ENCODE measurements at regions not wholly inside any gene's neighbourhood (a gene's known extent, or its start where the extent isn't known, plus 50 kb on each side); places are given as distances from the start of the nearest gene placed in this dataset.

DNA sequence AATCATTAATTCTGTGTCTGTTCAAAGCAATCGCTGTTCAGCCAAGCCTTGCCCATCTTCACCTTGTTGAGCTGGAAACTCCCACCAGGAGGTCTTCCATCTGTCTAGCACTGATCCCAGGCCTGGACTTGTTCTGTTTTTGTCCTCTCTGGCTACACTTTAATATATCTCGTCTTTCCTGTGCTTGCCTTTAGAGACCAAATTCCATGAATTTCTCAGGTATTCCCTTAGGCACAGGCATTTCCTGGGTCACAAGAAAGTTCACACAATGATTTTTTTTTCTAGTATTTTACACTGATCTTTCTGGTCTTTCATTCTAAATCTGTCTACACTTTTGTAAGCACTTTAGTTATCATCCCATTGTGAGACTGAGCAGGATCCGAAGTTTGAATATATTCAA, 116.4 kb upstream of the CCND2 start:
- Histone ChIP-seq H3K4me3 (IDR thresholded peaks at IDR 0.05; ENCODE audit: insufficient read depth, low read depth, low read length) (no peak overlapping the region), H3K36me3 (ENCODE audit: insufficient read depth) (no peaks in the 10 kb centered on the region), H3K9ac (no peak overlapping the region), H3K79me2 (ENCODE audit: insufficient read depth, low read depth) (no peaks in the 10 kb centered on the region), H2AFZ (ENCODE audit: low read depth) (no peak overlapping the region), H3K4me1 (ENCODE audit: low read depth, poor library complexity, severe bottlenecking) (peaks cover 49% of the 10 kb centered on the region), H4K20me1 (ENCODE audit: insufficient read depth) (no peaks in the 10 kb centered on the region), H3K27ac (no peak overlapping the region), H3K27me3 (ENCODE audit: insufficient read depth, low read depth) (no peaks in the 10 kb centered on the region), H3K4me2 (no peak overlapping the region)
- TF ChIP-seq, protein P1, sequence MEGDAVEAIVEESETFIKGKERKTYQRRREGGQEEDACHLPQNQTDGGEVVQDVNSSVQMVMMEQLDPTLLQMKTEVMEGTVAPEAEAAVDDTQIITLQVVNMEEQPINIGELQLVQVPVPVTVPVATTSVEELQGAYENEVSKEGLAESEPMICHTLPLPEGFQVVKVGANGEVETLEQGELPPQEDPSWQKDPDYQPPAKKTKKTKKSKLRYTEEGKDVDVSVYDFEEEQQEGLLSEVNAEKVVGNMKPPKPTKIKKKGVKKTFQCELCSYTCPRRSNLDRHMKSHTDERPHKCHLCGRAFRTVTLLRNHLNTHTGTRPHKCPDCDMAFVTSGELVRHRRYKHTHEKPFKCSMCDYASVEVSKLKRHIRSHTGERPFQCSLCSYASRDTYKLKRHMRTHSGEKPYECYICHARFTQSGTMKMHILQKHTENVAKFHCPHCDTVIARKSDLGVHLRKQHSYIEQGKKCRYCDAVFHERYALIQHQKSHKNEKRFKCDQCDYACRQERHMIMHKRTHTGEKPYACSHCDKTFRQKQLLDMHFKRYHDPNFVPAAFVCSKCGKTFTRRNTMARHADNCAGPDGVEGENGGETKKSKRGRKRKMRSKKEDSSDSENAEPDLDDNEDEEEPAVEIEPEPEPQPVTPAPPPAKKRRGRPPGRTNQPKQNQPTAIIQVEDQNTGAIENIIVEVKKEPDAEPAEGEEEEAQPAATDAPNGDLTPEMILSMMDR (conservative IDR thresholded peaks at IDR 0.05; ENCODE audit: low read depth, low read length), result no peak

DNA sequence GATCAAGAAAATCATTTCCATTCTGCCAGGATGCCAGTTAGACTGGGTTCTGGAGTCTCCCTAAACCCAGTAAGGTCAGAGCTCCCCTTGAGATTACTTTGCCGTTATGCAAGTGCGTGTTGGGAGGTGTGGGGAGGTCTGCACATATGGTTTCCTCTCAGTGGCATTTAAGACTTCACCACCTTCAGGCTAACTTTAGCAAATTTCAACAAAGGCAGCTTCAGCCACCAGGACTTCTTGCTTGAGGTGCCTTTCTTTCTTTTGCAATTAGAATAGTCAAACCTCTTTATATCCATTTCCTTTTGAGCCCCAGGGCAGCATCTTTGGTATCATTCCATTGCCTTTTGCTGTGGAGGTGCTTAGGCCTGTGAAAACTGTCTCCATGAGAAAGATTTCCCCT, 117.2 kb upstream of the CCND2 start:
- no peak overlapping the region for H3K27ac ChIP-seq
- no peak overlapping the region for H3K9ac ChIP-seq
- no peak overlapping the region for H3K4me3 ChIP-seq (IDR thresholded peaks at IDR 0.05; ENCODE audit: insufficient read depth, low read depth, low read length)
- no peaks in the 10 kb centered on the region for H3K79me2 ChIP-seq (ENCODE audit: insufficient read depth, low read depth)
- no peak overlapping the region for H3K4me2 ChIP-seq
- H3K36me3 ChIP-seq (ENCODE audit: insufficient read depth), result no peaks in the 10 kb centered on the region
- TF ChIP-seq, protein P1 (conservative IDR thresholded peaks at IDR 0.05; ENCODE audit: low read depth, low read length), result no peak
- no peaks in the 10 kb centered on the region for H4K20me1 ChIP-seq (ENCODE audit: insufficient read depth)
- H2AFZ ChIP-seq (ENCODE audit: low read depth), result no peak overlapping the region
- H3K4me1 ChIP-seq (ENCODE audit: low read depth, poor library complexity, severe bottlenecking), result peaks cover 57% of the 10 kb centered on the region
- H3K27me3 ChIP-seq (ENCODE audit: insufficient read depth, low read depth), result no peaks in the 10 kb centered on the region

DNA sequence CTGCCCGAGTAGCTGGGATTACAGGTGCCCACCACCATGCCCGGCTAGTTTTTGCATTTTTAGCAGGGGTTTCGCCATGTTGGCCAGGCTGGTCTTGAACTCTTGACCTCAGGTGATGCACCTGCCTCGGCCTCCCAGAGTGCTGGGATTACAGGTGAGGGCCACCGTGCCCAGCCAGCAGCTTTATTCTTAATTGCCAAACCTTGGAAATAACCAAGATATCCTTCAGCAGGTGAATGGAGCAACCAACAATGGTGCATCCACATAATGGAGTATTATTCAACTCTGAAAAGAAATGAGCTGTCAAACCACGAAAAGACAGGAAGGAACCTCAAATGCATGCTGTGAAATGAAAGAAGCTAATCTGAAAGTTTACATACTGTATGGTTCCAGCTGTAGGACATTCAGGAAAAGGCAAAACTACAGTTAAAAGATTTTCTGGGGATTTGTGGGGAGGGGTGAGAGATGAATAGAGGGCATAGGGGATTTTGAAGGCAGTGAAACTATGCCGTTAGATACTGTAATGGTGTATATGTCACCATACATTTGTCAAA, 118.8 kb upstream of the CCND2 start:
- Histone ChIP-seq H3K27ac (0 out of 2 replicates have a peak overlapping the region, but pooled peaks have one; percentile 96), H3K4me2 (0 out of 2 replicates have a peak overlapping the region, but pooled peaks have one; percentile 21), H3K79me2 (ENCODE audit: insufficient read depth, low read depth) (no peaks in the 10 kb centered on the region)

DNA sequence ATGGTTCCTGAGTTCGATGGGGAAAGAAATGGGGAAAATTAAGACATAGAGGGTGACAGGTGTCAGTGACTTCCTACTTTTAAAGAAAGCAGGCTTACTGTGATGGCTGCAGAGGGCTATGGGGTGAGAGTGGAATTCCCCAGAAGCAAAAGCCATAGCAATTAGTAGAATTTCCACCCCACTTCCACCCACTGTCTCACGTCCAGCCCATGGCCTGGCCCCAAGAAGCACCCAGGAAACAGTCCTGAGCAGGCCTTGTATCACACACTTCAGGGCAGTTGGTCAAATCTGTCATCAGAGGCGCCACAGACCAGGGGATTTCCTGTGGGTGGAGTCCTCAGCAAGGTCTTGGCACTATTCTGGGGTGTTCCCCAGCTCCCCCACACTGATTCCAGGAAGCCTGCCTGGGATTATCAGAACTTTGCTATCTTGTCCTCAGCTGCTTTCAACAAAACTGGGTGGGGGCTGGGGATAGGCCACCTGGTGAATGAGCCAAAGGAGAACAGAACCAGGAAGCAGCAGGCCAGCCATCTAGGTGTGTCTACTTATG, 120.1 kb upstream of the CCND2 start:
- Histone ChIP-seq H3K4me1 (ENCODE audit: low read depth, poor library complexity, severe bottlenecking) (peaks cover 78% of the 10 kb centered on the region), H3K9ac (peak overlapping the region; percentile 47; the same call in 1 of the 2 replicates), H3K4me3 (IDR thresholded peaks at IDR 0.05; ENCODE audit: insufficient read depth, low read depth, low read length) (no peak overlapping the region), H3K27ac (peak overlapping the region; percentile 96), H2AFZ (ENCODE audit: low read depth) (peak overlapping the region; percentile 68), H3K4me2 (peak overlapping the region; percentile 90), H3K36me3 (ENCODE audit: insufficient read depth) (no peaks in the 10 kb centered on the region), H3K79me2 (ENCODE audit: insufficient read depth, low read depth) (no peaks in the 10 kb centered on the region), H3K27me3 (ENCODE audit: insufficient read depth, low read depth) (no peaks in the 10 kb centered on the region), H4K20me1 (ENCODE audit: insufficient read depth) (no peaks in the 10 kb centered on the region)
- TF ChIP-seq, protein P1 (conservative IDR thresholded peaks at IDR 0.05; ENCODE audit: low read depth, low read length), result no peak

More for the DNA sequence above, 118.8 kb upstream of the CCND2 start:
- Histone ChIP-seq H2AFZ (ENCODE audit: low read depth) (no peak overlapping the region), H3K36me3 (ENCODE audit: insufficient read depth) (no peaks in the 10 kb centered on the region), H3K9ac (no peak overlapping the region), H4K20me1 (ENCODE audit: insufficient read depth) (no peaks in the 10 kb centered on the region), H3K4me1 (ENCODE audit: low read depth, poor library complexity, severe bottlenecking) (peaks cover 65% of the 10 kb centered on the region), H3K27me3 (ENCODE audit: insufficient read depth, low read depth) (no peaks in the 10 kb centered on the region), H3K4me3 (IDR thresholded peaks at IDR 0.05; ENCODE audit: insufficient read depth, low read depth, low read length) (no peak overlapping the region)
- TF ChIP-seq, protein P1 (conservative IDR thresholded peaks at IDR 0.05; ENCODE audit: low read depth, low read length), result no peak

Measured in KMS-11 (cell line).